ENCODE measurements at regions not wholly inside any gene's neighbourhood (a gene's known extent, or its start where the extent isn't known, plus 50 kb on each side); places are given as distances from the start of the nearest gene placed in this dataset.

DNA sequence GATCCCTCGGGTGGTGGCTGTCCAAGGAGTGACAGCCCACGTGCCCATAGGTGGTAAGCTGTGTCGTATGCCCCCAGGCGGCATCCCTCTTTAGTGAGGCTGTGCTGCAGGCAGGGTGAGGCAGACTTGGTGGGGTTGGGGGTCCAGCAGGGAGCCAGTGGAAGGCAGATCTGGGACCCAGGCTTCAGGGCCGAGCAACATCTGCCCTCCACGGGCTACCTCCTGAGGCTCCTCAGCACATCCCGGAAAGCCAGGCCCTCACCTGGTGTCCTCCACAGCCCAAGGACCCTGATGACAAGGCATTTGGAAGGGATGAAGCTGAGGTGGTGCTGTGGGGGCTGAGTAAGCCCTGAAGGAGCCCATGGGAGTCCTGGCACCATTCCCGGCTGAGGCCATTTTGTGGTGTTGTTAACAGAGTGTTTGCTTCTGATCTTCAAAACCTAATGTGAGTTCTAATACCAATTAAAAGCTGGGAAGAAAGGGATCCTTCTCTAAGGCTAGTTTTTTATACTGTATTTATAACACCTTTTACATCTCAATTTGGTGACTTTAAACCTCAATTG, 295.8 kb upstream of the IRX2 start:
- ChIA-PET POLR2A (no interaction called here), CTCF (no interaction called here)
- no peak for DNase-seq (ENCODE audit: extremely low spot score)
- TF ChIP-seq ELF4 (IDR thresholded peaks at IDR 0.05) (no peak), LEF1 (IDR thresholded peaks at IDR 0.05; ENCODE audit: borderline replicate concordance) (no peak)

DNA sequence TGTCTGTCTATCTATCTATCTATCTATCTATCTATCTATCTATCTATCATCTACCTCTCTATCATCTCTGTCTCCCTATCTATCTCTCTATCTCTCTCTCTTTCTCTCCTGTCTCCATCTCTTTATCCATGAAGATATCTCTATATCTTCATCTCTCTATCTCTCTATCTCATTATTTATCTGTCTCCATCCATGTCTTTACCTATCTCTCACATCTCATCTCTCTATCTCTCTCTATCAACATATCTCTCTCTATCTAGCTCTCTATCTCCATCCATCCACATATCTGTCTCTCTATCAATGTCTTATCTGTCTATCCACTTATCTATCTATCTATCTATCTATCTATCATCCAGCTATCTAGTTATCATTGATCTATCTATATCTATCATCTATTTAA, 292.1 kb upstream of the IRX2 start:
- TF ChIP-seq L3MBTL2 (conservative IDR thresholded peaks at IDR 0.05) (no peak), SP1 (IDR thresholded peaks at IDR 0.05) (no peak)
- no peak for DNase-seq (ENCODE audit: extremely low spot score)
- ChIA-PET CTCF (no interaction called here), POLR2A (no interaction called here)

DNA sequence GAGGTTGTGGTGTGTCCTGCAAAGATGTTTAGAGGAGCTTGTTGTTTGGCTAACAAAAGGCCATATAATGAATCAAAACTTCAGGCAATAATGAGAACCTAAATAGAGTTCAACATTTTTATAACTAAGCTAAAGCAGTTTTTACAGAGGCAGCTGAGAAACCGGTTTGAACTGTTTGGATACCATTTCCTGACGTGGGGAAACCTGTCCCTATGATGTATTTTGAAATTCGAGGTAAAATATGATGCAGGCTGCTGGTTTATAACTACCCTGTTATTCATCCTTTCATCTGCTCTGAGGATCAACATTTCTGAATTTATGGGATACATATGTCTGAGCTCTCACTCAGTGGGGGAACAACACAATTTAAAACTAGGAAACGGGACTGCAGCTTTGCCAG, 289.5 kb upstream of the IRX2 start:
- POLR2A ChIA-PET, result no interaction called here
- CTCF ChIA-PET, result no interaction called here
- TF ChIP-seq FOXK2 (IDR thresholded peaks at IDR 0.05) (no peak), FOXA1 (IDR thresholded peaks at IDR 0.05) (no peak), SP1 (IDR thresholded peaks at IDR 0.05) (no peak), LEF1 (IDR thresholded peaks at IDR 0.05; ENCODE audit: borderline replicate concordance) (no peak), TARDBP (IDR thresholded peaks at IDR 0.05) (no peak), L3MBTL2 (conservative IDR thresholded peaks at IDR 0.05) (no peak), ELF4 (IDR thresholded peaks at IDR 0.05) (no peak), BHLHE40 (IDR thresholded peaks at IDR 0.05; ENCODE audit: borderline replicate concordance) (no peak), ZNF384 (IDR thresholded peaks at IDR 0.05) (no peak)
- no peak for DNase-seq (ENCODE audit: extremely low spot score)

DNA sequence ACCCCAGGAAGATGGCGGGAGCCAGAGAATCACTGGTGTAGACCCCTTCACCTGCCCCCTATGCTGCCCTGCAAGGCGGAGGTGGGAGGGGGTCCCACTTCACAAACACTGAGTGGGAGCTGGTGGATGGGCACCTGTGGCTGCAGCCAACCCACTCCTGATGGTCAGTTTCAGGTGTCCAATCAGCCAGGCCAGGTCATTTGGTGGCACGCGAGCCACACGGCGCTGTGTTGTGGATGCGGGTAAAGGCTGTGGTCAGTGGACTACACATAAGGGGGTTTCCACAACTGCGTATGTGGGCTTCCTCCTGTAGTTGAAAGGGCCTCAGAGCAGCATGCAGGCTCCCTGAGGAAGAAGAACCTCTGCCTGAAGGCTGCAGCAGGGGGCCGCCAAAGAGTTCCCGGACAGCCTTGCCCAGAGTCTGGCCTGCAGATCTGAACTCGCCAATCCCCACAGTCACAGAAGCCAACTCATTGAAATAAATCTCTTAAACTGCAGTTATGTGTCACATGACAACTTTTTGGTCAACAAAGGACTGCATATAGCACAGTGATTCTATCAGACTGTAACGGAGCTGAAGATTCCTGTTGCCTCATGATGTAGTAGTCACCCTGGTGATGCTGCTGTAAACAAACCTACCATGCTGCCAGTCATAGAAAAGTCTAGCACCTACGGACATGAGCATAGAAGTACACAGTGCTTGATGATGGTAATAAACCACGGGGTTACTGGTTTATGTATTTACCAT, 284.7 kb upstream of the IRX2 start:
- CTCF ChIA-PET, result no interaction called here
- TF ChIP-seq FOXA1 (IDR thresholded peaks at IDR 0.05) (no peak), SUZ12 (IDR thresholded peaks at IDR 0.05) (no peak), ARNT (IDR thresholded peaks at IDR 0.05) (no peak), ELF4 (IDR thresholded peaks at IDR 0.05) (no peak), BHLHE40 (IDR thresholded peaks at IDR 0.05; ENCODE audit: borderline replicate concordance) (no peak), NFRKB (IDR thresholded peaks at IDR 0.05) (no peak), HDGF (IDR thresholded peaks at IDR 0.05; ENCODE audit: borderline replicate concordance) (no peak)
- TF ChIP-seq, protein P1, sequence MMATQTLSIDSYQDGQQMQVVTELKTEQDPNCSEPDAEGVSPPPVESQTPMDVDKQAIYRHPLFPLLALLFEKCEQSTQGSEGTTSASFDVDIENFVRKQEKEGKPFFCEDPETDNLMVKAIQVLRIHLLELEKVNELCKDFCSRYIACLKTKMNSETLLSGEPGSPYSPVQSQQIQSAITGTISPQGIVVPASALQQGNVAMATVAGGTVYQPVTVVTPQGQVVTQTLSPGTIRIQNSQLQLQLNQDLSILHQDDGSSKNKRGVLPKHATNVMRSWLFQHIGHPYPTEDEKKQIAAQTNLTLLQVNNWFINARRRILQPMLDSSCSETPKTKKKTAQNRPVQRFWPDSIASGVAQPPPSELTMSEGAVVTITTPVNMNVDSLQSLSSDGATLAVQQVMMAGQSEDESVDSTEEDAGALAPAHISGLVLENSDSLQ (IDR thresholded peaks at IDR 0.05), result no peak

DNA sequence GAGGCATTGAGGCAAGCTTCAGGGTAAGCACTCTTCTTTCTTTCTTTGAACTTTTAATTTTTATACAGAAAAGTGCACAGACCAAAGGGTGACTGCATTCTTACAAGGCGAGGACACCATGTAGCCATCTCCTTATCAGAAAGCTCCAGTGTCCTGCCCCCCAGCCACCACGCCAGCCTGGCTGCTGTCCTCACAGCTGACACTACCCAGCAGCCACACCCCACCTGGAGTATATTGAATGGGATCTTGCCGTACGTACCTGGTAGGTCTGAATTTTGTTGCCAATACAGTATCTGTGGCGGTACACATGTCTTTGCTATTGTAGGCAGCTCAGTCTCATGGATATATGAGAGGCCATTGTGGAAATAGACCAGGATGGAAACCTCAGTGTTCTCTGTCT, 284.0 kb upstream of the IRX2 start:
- ChIA-PET POLR2A (no interaction called here), CTCF (no interaction called here)
- no peak for DNase-seq (ENCODE audit: extremely low spot score)
- TF ChIP-seq L3MBTL2 (conservative IDR thresholded peaks at IDR 0.05) (no peak), ELF4 (IDR thresholded peaks at IDR 0.05) (no peak), FOXA1 (IDR thresholded peaks at IDR 0.05) (no peak), BHLHE40 (IDR thresholded peaks at IDR 0.05; ENCODE audit: borderline replicate concordance) (no peak), FOXM1 (IDR thresholded peaks at IDR 0.05; ENCODE audit: borderline replicate concordance) (no peak), HDGF (IDR thresholded peaks at IDR 0.05; ENCODE audit: borderline replicate concordance) (no peak), LEF1 (IDR thresholded peaks at IDR 0.05; ENCODE audit: borderline replicate concordance) (no peak), SP1 (IDR thresholded peaks at IDR 0.05) (no peak), ARNT (IDR thresholded peaks at IDR 0.05) (no peak), CTBP1 (IDR thresholded peaks at IDR 0.05; ENCODE audit: borderline replicate concordance) (no peak), TARDBP (IDR thresholded peaks at IDR 0.05) (no peak), ZNF384 (IDR thresholded peaks at IDR 0.05) (no peak), SUZ12 (IDR thresholded peaks at IDR 0.05) (no peak), NFRKB (IDR thresholded peaks at IDR 0.05) (no peak), FOXK2 (IDR thresholded peaks at IDR 0.05) (no peak)
- TF ChIP-seq, protein P1 (IDR thresholded peaks at IDR 0.05), result no peak

More for the DNA sequence above, 284.7 kb upstream of the IRX2 start:
- POLR2A ChIA-PET, result no interaction called here
- no peak for DNase-seq (ENCODE audit: extremely low spot score)

DNA sequence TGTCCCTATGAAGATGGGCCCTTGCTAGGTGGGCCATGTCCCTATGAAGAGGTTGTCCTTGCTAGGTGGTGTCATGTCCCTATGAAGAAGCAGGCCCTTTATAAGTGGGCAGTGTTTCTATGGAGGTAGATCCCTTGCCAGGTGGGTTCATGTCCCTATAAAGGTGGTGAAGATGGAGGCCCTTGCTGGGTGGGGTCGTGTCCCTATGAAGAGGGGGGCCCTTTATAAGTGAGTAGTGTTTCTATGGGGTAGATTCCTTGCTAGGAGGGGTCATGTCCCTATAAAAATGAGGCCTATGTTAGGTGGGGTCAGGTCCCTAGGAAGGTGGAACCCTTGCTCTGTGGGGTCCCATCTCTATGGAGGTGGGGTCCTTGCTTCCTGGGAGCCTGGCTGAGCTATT, 283.4 kb upstream of the IRX2 start:
- CTCF ChIA-PET, result no interaction called here
- TF ChIP-seq ZNF384 (IDR thresholded peaks at IDR 0.05), result no peak
- no peak for TF ChIP-seq HDGF (IDR thresholded peaks at IDR 0.05; ENCODE audit: borderline replicate concordance)
- no peak for TF ChIP-seq LEF1 (IDR thresholded peaks at IDR 0.05; ENCODE audit: borderline replicate concordance)
- no peak for TF ChIP-seq FOXM1 (IDR thresholded peaks at IDR 0.05; ENCODE audit: borderline replicate concordance)
- TF ChIP-seq FOXK2 (IDR thresholded peaks at IDR 0.05), result no peak
- TF ChIP-seq FOXA1 (IDR thresholded peaks at IDR 0.05), result no peak
- no peak for TF ChIP-seq TARDBP (IDR thresholded peaks at IDR 0.05)
- no peak for TF ChIP-seq CTBP1 (IDR thresholded peaks at IDR 0.05; ENCODE audit: borderline replicate concordance)
- TF ChIP-seq NFRKB (IDR thresholded peaks at IDR 0.05), result no peak
- no peak for TF ChIP-seq BHLHE40 (IDR thresholded peaks at IDR 0.05; ENCODE audit: borderline replicate concordance)
- no peak for TF ChIP-seq ARNT (IDR thresholded peaks at IDR 0.05)
- TF ChIP-seq ELF4 (IDR thresholded peaks at IDR 0.05), result no peak
- no peak for TF ChIP-seq SP1 (IDR thresholded peaks at IDR 0.05)
- TF ChIP-seq, protein P1 (IDR thresholded peaks at IDR 0.05), result no peak
- TF ChIP-seq L3MBTL2 (conservative IDR thresholded peaks at IDR 0.05), result no peak
- no peak for TF ChIP-seq SUZ12 (IDR thresholded peaks at IDR 0.05)
- POLR2A ChIA-PET, result no interaction called here
- no peak for DNase-seq (ENCODE audit: extremely low spot score)

Measured in HEK293T (cell line).